ENCODE measurements at regions not wholly inside any gene's neighbourhood (a gene's known extent, or its start where the extent isn't known, plus 50 kb on each side); places are given as distances from the start of the nearest gene placed in this dataset.

- TF ChIP-seq EZH2phosphoT487 (IDR thresholded peaks at IDR 0.05; ENCODE audit: borderline replicate concordance, low read length) = no peak
- TF ChIP-seq, protein P1, sequence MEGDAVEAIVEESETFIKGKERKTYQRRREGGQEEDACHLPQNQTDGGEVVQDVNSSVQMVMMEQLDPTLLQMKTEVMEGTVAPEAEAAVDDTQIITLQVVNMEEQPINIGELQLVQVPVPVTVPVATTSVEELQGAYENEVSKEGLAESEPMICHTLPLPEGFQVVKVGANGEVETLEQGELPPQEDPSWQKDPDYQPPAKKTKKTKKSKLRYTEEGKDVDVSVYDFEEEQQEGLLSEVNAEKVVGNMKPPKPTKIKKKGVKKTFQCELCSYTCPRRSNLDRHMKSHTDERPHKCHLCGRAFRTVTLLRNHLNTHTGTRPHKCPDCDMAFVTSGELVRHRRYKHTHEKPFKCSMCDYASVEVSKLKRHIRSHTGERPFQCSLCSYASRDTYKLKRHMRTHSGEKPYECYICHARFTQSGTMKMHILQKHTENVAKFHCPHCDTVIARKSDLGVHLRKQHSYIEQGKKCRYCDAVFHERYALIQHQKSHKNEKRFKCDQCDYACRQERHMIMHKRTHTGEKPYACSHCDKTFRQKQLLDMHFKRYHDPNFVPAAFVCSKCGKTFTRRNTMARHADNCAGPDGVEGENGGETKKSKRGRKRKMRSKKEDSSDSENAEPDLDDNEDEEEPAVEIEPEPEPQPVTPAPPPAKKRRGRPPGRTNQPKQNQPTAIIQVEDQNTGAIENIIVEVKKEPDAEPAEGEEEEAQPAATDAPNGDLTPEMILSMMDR (IDR thresholded peaks at IDR 0.05; ENCODE audit: low read depth, low read length, poor library complexity, severe bottlenecking) = no peak
Measured at GRCh38 chr3:159887168-159887567, 101.5 kb upstream of the IL12A start.

All from DOHH2 (cell line).